SKM-1 treated with dmso at 0.1 percent for 144 hours (cell line): ENCODE measurements at regions not wholly inside any gene's neighbourhood (a gene's known extent, or its start where the extent isn't known, plus 50 kb on each side); places are given as distances from the start of the nearest gene placed in this dataset.

Source experiments
- DNase-seq: peaks from one replicate; lab custom pipeline; 2025; ENCODE audit not compliant: unreplicated experiment; lab: John Stamatoyannopoulos, UW

- no peak for DNase-seq
Observed at GRCh38 chr16:50925758-50926357, 184.0 kb downstream of the CYLD start.

- DNase-seq = no peak
Observed at GRCh38 chr16:50924759-50925545, 183.1 kb downstream of the CYLD start.

- no peak for DNase-seq
Observed at GRCh38 chr16:50917950-50918703, 176.2 kb downstream of the CYLD start.

GRCh38 chr16:50916040-50916439 lies 174.2 kb downstream of the CYLD start:
- no peak for DNase-seq

DNA sequence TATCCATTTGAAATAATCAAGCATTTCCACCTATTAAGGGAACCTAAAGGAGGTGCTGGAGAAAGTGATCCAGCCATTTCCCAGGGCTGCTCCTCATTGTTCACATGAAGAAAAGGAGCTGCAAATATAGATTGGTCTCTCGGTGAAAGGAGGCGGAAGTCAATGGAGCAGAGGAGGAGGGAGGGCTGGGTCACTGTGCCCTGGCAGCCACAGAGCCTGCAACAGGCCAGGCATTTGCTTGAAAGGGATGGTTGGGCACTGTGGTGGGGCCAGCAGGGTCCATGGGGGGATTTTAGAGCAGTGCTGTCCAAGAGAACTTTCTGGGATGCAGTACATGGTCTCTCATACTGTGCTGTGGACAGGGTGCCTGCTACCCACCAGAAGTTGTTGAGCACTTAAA lies 173.2 kb downstream of the CYLD start:
- DNase-seq = no peak

DNA sequence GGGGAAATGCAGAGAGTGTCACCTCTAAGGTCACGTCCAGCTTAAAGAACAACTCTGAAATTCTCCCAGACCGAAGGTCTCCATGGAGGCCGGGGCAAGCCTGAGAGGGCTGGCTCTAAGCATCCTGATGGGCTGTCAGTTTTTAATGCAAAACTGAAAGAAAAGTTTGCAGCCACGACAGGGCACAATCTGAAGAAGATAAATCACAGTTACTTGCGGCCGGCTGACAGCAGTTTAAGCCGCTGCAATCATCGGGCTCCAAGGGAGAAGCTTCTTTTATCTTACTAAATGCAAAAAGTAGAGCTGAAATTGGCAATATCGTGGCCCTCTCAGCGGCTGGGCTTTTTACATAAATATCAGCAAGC lies 168.8 kb downstream of the CYLD start:
- DNase-seq = no peak

DNA sequence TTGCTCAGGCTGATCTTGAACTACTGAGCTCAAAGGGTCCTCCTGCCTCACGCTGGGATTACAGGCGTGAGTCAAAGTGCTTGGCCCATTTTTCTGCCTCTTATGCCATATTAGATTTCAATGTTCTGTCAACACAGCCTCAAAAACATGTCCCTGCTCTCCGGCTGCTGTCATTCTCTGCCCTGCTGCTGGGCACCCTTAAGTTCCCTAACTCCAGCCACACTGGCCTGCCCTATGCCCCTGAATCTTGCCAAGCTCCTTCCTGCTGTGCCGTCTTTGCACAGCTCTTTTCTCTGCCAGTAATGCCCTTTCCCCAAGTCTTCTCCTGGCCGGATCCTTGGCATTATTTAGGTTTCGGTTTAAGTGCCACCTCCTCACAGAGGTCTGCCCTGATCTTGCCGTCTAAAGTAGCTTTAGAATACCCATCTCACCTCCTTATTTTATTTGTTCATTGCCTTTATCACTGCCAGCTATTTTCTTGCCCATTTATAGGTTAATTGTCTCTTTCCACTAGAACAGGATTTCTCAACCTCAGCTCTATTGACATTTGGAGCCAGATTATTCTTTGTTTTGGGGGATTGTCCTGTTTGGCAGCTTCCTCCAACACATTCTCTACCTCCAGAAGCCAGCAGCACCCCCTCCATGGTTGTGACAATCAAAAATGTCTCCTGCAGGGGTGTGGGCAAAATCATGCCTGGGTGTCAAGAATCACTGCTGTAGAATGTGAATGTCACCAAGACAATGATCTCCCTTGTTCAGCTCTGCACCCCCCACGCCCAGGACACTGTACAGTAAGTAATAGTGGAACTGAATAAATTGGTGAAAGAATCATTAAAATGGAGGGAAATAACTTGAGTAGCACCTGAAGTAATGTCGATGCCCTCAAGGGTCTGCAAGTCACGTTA lies 168.2 kb downstream of the CYLD start:
- no peak for DNase-seq

DNA sequence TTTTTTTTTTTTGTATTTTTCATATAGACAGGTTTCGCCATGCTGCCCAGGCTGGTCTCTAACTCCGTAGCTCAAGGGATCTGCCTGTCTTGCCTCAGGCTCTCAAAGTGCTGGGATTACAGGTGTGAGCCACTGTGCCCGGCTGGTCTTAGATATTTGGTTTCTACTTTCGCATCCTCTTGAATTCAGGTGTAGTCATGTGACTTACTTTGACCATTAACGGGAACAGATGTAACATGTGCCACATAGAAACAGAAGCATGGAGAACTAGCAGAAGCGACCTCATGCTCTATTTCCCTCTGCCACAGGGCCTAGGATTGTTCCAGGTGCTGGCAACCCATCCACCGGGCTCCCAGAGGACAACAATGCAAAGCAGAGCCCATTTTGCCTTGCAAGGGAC lies 166.6 kb downstream of the CYLD start:
- DNase-seq = no peak

GRCh38 chr16:50906454-50906853 lies 164.6 kb downstream of the CYLD start:
- no peak for DNase-seq

DNA sequence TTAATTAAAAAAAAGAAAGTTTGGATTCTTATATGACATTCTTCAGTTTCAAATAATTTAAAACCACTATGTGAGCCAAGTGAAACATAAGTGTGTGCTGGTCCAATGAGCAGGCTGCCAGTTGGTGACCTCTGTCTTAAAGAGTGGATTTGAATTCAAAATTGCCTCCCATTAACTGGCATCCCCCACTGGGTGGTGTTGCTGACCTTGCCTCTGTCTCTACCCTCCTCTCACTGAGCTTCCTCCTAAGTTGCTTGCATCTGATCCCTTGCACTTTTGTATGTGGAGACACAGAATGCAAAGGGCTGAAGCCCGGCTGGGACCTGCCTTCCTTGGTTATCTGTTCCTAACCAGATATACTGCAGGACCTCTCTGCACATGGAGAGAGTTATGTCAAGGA lies 160.6 kb downstream of the CYLD start:
- no peak for DNase-seq

GRCh38 chr16:50901062-50901461 lies 159.2 kb downstream of the CYLD start:
- peak; percentile 54 for DNase-seq

- no peak for DNase-seq
Observed at GRCh38 chr16:50900391-50900942, 158.6 kb downstream of the CYLD start.

- no peak for DNase-seq
Observed at GRCh38 chr16:50899951-50900350, 158.1 kb downstream of the CYLD start.

GRCh38 chr16:50889746-50890145 lies 147.9 kb downstream of the CYLD start:
- DNase-seq = no peak

DNA sequence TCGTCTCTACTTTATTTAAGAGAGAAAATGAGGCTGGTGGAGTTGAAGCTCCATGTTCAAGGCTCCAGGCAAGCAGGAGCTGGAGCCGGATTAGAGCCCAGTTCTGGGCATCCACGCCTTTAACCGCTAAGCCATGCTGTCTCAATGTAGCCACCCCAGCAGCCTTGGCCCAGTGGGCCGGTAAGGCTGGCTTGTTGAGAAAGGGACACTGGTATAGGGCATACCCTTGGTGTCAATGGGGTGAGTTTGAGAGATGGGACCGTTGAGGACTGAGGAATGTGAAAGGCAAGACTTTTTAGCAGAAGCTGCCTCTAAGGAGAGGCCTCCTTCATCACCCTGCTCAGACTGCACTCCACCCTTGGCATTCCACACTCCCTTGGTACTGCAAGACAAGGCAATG lies 147.4 kb downstream of the CYLD start:
- DNase-seq = no peak

- no peak for DNase-seq
Observed at GRCh38 chr16:50888486-50889261, 146.8 kb downstream of the CYLD start.

DNA sequence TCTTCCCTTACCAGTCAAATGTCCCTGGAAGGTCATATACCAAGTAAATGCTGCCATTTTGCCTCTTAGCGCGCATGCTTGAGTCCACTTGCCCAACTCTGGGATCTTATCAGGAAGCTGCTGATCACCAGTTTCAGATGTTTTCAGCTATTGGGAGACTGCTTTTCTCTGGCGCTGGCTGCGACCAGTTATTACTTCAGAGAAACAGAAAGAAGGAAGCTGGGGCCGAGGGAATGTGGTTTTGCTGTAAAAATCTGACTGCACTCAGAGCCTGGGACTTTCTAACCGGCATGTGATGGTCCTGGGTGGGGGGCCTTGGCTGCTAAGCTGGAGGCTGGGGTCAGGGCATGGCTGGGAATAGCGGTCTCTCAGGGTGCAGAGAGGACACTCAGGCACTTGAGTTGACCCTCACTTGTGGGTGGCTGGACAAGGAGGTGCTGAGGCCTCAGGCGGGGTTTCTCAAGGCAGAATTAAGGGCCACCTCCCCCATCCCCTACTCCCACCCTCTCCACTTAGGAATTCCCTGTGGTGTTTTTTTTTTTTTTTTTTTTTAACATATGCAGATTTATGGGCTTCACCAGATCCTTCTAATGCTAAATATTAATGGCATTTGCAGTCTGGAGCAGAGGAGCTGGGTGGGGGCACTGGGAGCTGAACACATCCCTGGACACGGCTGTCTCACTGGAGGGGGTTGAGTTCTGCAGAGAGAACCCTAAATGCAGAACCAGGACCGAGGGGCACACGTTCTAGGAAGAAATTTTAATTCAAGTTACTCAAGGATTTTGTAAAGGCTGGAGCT lies 145.8 kb downstream of the CYLD start:
- DNase-seq = peak; percentile 51

- DNase-seq = no peak
Observed at GRCh38 chr16:50884066-50884860, 142.4 kb downstream of the CYLD start.
